Myocyte (in vitro differentiated cells): ENCODE measurements at regions not wholly inside any gene's neighbourhood (a gene's known extent, or its start where the extent isn't known, plus 50 kb on each side); places are given as distances from the start of the nearest gene placed in this dataset.
"Not testable (repeated sequence)": the region's sequence is repeated elsewhere in the genome, so short reads cannot be mapped to it uniquely, and the experiment has no call there.

ENCODE experiments used
- DNase-seq: peaks from one replicate; pipeline ENCODE4 v3.0.0-alpha.2; 2012; ENCODE audit warnings: low read depth

DNA sequence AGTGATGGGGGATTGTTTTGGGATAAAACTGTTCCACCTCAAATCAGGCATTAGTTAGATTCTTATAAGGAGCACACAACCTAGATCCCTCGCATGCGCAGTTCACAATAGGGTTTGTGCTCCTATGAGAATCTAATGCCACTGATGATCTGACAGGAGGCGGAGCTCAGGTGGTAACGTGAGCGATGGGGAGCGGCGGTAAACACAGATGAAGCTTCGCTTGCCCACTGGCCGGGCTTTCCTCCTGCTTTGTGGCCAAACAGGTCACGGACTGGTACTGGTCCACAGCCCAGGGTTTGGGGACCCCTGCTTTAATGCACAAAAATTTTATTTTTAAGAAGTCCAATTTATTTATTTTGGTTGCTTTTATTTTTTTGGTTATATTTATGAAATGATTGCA is 238.8 kb downstream of the AACS start:
- no peak for DNase-seq

DNA sequence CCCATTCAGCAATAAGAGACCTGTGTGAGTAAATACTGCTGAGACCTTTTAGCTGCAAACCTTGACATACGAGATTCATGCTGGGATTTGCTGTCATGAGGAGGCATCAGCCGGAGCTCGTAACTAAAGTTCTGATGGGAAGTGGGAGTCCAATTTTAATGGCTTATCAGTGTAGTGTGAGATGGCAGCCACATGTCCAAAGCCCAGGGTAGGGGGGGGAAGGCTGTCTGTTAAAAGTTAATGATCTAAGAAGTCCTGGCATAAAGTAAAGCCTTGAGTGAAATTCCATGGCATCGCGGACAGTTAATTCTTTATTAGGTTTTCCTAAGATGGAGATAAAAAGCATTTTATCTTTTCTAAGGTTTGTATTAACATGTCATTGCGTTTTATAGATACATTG is 240.0 kb downstream of the AACS start:
- DNase-seq: no peak

DNA sequence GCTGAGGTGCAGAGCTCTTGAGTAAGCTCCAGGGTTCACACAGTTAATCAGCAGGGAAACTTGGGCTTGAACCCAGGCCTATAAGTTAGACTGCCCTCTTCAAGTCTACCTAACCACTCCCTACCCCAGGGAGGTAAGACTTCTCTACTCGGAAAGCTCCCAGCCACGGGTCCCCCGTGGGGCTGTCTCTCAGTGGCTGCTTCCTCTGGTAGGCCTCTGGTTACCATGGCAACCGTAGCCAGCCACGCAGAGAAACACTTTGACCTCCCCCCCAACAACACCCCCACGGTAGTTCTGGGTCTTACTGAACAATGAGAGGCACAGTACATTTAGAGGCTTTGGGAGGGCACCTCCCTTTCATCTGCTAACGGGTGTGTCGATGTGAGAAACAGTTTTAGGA is 245.2 kb downstream of the AACS start:
- DNase-seq: no peak

DNA sequence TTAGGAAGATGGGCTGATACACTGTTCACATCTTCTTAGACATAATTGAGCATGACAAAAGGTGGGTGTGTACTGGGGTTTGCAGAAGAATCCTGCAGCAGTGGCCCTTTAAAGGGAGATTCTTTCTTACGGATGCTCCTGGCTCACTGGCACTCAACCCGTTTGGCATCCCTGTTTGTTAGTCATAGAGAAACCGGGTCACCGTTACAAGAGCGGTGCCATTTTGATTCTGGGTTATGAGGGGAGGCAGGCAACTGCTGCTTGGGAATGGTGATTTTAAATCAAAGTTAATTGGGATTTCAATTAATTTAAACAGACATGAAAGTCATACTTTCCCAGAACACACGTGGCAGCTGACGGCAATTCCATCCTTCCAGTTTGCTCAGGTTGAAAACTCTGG is 245.8 kb downstream of the AACS start:
- no peak for DNase-seq

DNA sequence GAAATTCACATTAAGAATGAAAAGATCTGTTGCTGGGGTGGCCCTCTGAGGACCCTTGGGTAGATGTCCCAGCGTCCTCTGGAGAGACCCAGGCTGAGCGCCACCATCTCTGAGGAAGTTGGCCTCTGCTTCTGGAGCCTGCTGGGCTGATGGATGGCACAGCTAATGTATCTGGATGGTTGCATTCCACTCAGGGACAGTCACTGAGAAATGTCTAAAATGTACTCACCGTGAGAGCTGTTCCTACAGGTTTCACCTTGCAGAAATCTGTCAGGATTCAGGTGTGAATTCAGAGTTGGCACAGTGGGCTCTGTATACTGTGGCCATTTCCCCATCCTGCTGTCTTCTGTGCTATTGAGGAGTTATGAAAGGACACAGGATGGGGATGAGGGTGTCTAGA is 247.2 kb downstream of the AACS start:
- no peak for DNase-seq

DNA sequence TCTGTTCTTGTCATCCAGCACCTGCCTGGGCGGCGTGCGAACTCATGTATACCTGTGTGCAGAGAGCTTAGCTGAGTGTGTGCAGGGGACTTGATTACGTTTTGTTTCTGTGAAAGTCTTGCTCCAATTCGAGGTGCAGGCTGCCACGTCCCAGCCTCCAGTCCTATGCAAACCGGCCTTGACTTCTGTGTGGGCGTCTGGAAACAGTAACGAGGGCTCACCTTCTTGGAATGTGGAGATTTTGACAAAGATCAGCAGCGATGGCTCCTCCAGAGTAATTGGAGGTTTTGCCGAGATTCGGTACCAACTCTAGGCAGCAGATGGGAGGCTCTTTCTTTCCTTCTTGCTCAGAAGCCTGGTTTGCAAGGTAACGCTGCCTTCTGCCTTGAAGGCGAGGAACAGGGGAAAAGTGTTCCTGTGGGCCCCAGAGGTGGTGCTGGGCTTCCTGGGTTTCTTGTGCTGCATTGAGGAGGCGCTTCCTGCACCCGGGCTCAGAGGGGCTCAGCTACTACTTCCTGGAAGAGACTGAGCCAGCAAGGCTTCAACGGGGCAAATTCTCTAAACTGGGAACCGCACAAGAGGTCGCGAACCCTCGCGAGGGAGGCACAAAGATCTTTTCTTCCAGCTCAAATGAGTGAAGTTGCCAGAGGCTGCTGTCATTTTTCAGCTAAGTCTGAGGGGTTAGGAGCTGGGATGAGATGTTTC is 249.0 kb downstream of the AACS start:
- DNase-seq: no peak

DNA sequence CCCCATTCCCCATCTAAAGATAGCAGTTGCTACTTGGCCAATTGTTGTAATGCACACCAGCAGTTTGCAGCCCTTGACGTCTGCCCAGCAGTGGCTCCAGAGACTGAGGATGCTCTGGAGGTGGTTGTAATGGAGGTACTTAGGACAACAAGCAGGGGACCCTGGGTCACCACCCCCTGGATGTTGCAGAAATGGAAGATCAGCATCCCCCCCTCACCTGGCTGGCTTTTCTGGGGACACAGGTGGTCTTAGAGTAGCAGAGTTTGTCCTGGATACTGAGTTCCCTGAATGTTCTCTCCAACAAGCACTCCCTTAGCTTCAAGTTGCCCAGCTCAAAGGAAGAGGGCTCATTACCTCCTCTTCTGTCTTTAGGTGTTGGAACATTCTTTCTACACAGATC is 250.5 kb downstream of the AACS start:
- no peak for DNase-seq

DNA sequence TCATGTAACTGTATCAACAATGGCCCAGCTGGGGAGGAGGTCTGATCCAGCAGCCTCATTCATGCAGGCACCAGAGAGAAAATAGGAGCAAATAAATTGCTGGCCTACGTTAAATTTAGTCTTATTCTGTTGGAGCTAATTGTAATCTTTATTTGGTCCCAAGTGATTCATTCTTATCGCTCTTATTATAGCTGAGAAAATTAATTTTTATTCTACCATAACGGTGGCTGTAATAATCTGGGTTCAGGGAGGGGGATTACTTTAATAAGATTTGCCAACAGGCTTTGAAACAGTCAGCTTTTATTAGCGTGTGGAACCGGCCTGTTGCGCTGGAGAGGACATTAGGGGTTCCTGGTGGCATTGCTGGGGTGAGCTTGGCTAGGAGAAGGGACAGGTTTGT is 254.9 kb downstream of the AACS start:
- DNase-seq: no peak

DNA sequence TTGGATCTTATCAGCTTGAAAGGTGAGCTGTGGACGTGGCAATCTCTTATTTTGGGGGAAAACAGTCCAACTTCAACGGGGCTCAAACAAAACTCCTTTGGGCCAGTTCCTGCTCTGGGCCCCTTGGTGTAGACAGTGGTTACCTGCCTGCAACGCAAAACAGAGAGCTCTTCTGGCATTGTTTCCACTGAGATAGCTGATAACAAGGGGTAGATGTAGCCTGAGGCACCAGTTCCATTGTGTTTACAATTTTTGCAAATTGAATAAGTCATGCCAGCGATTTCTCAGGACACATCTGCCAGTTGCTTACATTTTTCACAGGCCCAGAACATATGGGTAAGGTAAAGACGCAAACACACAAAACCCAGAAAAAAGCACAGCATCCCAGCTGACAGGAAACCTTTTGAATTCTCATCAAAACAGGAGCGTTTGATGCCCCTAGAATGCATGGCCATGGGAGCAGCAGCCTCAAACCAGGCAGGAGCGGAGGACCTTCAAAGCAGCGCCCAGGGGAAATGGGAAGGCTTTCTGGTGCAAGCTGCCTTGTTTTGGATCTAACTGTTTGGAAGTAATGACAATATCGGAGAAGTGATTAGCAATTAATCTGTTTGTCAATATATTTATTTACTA is 259.7 kb downstream of the AACS start:
- DNase-seq: no peak

DNA sequence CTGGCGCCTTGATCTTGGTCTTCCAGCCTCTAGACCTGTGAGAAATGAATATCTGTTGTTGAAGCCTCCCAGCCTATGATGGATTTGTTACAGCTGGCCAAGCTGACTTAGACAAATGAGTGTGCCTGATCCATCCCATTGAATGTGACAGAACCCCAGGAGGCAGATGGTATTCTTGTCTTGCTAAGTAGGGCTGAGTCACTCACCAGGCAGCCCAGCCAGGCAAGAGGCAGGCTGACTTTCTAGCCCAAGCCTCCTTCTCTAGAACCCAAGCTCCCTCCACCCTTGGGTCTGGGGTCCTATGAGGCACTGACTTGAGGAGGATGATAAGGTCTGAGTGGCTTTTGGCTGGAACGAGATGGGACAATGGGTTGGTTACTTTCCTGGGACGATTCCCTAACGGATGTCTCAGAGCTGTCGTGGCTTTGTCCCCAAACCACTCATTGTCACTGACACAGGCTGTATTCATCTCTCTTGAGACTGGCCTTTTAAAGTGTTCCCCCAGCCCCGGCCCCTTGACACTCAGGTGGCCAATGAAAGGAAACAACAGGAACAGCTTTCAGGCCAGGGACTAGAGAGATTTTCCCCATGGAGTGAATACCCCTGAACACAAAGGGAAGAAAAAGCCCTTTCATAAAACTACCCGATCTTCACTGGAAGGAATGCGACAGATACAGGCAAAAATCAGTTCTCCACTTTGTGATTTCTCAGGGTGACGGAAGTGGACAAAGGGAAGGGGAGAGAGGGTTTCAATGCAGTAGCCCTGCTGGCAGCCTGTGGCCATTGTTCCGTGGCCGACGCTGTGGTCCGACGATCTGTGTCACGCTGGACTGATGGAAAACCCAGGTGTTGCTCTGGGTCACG is 264.2 kb downstream of the AACS start:
- DNase-seq: peak; percentile 30

DNA sequence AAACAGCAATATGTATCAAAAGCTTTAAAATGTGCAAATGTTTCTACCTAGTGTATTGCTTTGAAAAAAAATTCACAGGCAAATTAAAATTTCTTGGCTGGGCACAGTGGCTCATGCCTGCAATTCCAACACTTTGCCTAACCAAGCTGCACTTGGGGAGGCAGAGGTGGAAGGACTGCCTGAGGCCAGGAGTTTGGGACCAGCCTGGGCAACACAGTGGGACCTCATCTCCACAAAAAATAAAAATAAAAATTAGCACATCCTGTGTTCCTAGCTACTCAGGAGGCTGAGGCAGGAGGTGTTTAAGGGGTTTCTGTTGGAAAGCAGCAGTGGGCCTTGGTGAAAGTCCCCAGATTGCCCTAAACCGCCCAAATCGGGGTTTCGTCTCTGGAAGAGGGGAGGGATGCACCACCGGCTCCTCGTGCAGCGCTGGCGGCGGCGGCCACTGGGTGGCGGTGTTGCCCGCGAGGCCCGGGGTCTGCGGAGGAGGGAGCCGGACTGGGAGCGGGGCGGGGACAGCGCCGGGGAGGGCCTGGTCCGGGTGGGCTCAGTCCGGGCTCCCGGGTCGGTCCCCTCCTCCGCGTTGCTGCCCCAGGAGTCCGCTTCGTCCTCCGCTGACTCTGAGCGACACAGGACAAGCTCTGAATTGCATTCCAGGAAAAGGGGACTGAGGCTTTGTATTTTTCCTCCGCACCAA is 265.6 kb downstream of the AACS start:
- DNase-seq: peak; percentile 44

DNA sequence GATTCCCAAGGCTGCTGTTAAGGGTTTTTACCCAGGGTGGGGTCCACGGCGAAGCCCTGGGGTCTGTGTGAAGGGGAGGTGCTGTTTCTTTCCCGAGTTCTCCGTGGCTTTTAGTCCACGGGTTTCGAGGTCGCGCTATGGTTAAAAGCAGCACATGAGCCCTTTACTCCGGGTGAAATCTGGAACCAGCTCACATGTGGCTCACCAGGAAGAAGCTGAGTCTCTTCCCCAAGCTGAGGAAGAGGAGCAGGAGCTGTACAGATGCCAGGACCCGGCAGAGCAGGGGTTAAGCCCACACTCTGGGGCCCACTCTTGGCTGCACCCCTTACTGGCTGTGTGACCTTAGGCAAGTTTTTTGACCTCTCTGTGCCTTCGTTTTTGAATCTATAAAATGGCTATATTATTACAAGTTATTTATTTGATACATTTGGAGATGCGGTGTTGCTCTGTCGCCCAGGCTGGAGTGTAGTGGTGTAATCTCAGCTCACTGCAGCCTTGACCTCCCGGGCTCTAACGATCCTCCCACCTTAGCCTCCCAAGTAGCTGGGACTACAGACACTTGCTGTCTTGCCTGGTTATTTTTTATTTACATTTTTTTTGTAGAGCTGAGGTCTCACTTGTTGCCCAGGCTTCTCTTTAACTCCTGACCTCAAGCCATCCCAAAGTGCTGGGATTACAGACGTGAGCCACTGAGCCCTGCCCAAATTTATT is 266.3 kb downstream of the AACS start:
- DNase-seq: no peak

DNA sequence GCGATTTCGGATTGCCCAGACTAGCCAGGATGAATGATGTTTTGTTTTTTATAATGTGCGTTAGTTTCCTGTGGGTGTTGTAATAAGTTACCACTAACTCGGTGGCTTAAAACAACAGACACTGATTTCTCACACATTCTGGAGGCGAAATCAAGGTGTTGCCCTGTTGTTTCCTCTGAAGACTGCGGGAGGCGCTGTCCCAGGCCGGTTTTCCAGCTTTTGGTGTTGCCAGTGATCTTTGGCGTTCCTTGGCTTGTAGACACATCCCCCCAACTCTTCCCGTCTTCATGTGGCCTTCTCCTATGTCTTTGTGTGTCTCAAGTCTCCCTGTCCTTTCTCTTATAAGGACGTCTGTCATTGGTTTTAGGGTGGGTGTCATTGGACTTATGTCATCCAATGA is 267.7 kb downstream of the AACS start:
- no peak for DNase-seq

DNA sequence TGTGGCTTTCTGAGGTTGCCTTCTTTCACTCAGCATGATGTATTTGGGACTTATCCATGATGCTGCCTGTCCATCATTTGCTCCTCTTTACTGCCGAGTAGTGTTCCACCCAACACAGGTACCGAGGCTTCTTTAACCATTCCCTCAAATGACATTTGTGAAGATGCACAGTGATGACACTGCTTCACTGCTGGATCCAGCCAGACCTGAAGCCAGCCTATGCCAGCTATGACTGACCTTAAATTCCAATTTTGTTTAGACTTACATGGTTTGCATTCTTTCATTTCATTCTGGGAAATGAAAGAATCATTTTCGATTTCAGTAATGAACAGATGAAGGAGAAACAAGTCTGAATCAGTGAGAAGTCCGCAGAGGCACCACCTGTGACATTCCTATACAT is 271.0 kb downstream of the AACS start:
- no peak for DNase-seq

DNA sequence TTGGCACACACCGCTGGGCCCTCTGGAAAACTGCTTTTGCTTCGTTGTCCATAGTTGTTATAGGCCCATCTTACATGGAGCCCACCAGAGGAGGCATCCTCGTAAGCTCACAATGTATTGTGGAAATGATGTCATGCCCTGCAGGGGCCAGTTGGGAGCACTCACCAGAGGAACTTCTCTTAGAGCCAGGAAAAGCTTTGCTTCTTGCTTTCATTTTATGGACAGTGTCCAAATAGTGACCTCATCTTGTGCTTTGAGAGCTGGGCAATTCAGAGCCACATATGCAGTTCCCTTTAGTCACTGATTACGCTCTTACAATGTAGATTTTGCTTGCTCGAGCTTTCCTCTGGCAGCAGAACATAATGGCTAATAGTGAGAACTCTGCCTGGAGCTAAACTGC is 275.6 kb downstream of the AACS start:
- peak; percentile 46 for DNase-seq

DNA sequence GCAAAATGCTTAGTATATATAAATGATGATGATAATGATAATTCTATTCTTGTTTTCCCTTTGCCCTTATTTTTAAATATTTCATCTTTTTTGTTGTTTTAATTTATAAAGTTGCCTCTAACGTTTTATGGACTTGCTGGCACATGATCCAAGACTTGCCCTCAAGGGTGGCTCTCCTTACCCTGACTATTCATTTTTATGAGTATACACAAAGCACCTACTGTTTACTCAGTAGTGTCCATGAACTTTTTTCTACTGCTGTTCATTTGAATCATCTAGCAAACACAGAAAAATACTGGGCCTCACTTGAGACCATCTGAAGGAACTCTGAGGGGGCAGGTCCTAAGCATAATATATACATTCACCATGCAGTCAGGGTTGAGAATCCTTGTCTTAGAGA is 276.2 kb downstream of the AACS start:
- DNase-seq: no peak

DNA sequence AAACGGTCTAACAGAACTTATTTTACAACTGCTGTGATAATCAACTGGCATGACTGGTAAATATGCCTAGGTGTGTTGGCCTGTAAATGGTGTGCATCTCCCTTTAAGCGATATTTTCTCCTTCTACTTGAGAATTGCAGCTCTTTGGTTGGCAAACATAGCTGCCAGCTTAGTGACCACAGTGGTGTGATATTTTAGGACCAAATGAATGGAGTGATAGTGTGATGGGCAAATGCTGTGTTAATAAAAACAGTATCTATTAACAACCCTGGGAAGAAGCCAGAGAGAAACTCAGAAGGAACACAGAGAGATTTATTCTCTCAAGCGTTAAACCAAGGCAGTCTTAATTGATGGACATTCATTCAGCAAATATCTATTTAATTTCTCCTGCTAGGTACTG is 278.4 kb downstream of the AACS start:
- no peak for DNase-seq

DNA sequence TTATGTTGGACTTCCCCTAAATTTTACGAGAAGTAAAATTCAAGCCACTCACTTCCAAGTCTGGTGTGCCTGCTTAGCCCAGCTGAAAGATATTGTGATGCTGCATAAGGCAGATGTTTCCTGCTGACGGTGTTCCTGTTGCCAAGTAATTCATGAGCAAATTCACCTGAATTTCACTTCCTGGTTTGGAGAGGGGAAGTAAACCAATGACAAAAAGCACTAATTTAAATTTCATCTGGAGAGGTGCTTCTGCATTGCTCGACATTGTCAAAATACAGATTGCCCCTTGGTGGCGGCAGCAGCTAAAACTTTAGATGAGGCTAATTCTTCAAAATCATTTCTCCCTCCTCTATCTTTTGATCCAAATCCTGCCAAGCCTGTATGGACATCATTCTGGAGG is 281.1 kb downstream of the AACS start:
- no peak for DNase-seq

DNA sequence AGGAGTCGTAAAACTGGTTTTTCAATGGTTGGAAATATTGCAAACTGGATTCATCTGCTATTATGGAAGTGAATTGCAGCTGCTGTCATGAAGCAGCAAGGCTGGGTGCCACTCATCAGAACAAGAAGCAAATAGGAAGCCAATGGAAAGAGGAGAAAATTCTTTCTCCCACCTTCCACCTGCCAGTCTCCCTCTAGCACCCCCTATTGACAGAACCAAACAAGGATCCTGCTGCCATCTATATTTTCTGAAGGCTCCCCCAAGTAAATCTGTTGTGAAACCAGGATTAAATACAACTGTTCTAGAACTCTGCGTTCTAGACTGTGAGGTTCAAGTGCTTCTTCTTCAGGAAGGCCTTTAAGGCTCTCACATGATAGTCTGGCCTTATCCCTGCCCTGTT is 286.6 kb downstream of the AACS start:
- DNase-seq: no peak

DNA sequence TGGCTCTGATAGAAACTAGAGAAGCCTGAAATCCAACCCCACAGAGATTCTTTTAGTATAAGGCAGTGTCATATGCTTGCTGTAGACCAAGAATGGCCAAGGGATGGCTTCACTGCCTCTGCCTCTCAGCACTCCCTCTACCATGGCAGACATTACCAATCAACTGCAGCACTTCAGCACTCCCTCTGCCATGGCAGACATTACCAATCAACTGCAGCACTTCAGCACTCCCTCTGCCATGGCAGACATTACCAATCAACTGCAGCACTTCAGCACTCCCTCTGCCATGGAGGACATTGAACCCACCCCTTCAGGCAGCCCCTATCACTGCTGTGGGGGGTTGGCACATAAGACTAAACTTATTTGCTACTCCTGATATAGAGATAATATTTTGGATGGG is 287.8 kb downstream of the AACS start:
- not testable (repeated sequence) for DNase-seq

DNA sequence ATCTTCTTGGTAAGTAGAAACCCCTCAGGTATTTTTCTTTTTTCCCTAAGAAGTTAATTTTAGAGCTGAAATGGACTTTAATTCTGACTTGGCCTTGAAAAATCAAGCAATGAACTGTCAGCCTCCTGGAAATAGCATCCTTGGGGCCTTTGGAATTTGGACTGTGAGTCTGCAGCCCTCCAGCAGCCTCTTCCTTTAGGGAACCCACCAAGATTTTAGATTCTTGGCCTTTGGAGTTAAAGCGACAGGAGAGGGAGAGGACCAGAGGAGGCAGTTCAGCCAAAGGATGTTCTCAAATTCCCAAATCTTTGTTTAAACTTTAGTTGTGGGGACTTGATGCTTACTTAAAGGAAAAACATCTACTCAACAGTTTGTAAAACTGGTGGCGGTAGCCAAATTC is 288.6 kb downstream of the AACS start:
- no peak for DNase-seq
